ENCODE measurements at regions not wholly inside any gene's neighbourhood (a gene's known extent, or its start where the extent isn't known, plus 50 kb on each side); places are given as distances from the start of the nearest gene placed in this dataset.

- ChIA-PET POLR2A (no interaction called here), CTCF (no interaction called here)
- Mint-ChIP-seq H3K9me3 (ENCODE audit: unreplicated experiment) (peaks cover 8% of the 10 kb centered on the region), H3K4me3 (ENCODE audit: unreplicated experiment) (no peak overlapping the region), H3K27me3 (ENCODE audit: insufficient read depth, unreplicated experiment) (no peaks in the 10 kb centered on the region), H3K27ac (ENCODE audit: unreplicated experiment) (no peak overlapping the region), H3K36me3 (ENCODE audit: insufficient read depth, unreplicated experiment) (peaks cover 6% of the 10 kb centered on the region), H3K4me1 (ENCODE audit: low read depth, unreplicated experiment) (peaks cover 15% of the 10 kb centered on the region)
- H3K4me3 ChIP-seq (ENCODE audit: low read depth, low read length): no peak overlapping the region
- H3K4me1 ChIP-seq: peaks cover 11% of the 10 kb centered on the region
- TF ChIP-seq CTCF (IDR thresholded peaks at IDR 0.05; ENCODE audit: insufficient read depth in 1 of 2, low read depth in 1 of 2, low read length in 1 of 2, severe bottlenecking in 1 of 2, unreplicated experiment in 1 of 2): no peak
- no peaks in the 10 kb centered on the region; the same call in 1 of the 2 replicates for H3K9me3 ChIP-seq
- no TSS peak for BruUV-seq (replicated peaks)
- no peak for DNase-seq
- no peaks in the 10 kb centered on the region for H3K36me3 ChIP-seq (ENCODE audit: control insufficient read depth, insufficient read depth, low read length)
- no peaks in the 10 kb centered on the region for H3K27me3 ChIP-seq (replicated peaks; ENCODE audit: control insufficient read depth, insufficient read depth, low read length)
- intact Hi-C loops (cut with micrococcal nuclease; ENCODE audit: unreplicated experiment): no loop called here
These were observed 339.4 kb upstream of the SHH start for GRCh38 chr7:156151658-156152057.

GRCh38 chr7:156151078-156151477 is 338.8 kb upstream of the SHH start:
- Mint-ChIP-seq H3K9me3 (ENCODE audit: unreplicated experiment) (peaks cover 8% of the 10 kb centered on the region), H3K36me3 (ENCODE audit: insufficient read depth, unreplicated experiment) (peaks cover 8% of the 10 kb centered on the region), H3K4me1 (ENCODE audit: low read depth, unreplicated experiment) (peaks cover 16% of the 10 kb centered on the region), H3K27ac (ENCODE audit: unreplicated experiment) (no peak overlapping the region), H3K27me3 (ENCODE audit: insufficient read depth, unreplicated experiment) (no peaks in the 10 kb centered on the region), H3K4me3 (ENCODE audit: unreplicated experiment) (no peak overlapping the region)
- no peak for TF ChIP-seq CTCF (IDR thresholded peaks at IDR 0.05; ENCODE audit: insufficient read depth in 1 of 2, low read depth in 1 of 2, low read length in 1 of 2, severe bottlenecking in 1 of 2, unreplicated experiment in 1 of 2)
- intact Hi-C loops (cut with micrococcal nuclease; ENCODE audit: unreplicated experiment): no loop called here
- ChIA-PET CTCF (no interaction called here), POLR2A (no interaction called here)
- Histone ChIP-seq H3K9me3 (no peaks in the 10 kb centered on the region; the same call in 1 of the 2 replicates), H3K4me1 (peaks cover 13% of the 10 kb centered on the region), H3K36me3 (ENCODE audit: control insufficient read depth, insufficient read depth, low read length) (no peaks in the 10 kb centered on the region), H3K27me3 (replicated peaks; ENCODE audit: control insufficient read depth, insufficient read depth, low read length) (no peaks in the 10 kb centered on the region), H3K4me3 (ENCODE audit: low read depth, low read length) (no peak overlapping the region)
- no peak for DNase-seq
- no TSS peak for BruUV-seq (replicated peaks)

DNA sequence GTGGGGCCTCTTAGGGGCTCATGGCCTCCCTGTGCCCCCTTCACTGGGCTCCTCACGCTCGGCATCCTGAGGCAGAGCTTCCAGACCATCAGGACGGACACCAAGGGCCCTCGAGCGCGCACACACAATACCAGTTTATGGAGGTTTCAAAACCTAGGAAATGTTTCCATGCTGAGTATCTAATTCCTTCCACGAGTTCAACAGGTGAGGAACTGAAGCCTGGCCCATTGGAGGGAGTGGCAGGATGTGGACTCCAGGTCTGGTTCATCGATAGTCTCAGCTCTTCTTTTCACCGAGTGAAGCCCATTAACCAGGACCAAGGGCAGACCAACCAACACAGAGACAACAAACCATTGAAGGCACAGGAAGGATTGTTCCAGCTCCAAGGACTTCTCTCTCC is 336.7 kb upstream of the SHH start:
- peaks cover 8% of the 10 kb centered on the region for H3K9me3 Mint-ChIP-seq (ENCODE audit: unreplicated experiment)
- POLR2A ChIA-PET: no interaction called here
- CTCF ChIA-PET: no interaction called here
- no peaks in the 10 kb centered on the region for H3K27me3 ChIP-seq (replicated peaks; ENCODE audit: control insufficient read depth, insufficient read depth, low read length)
- DNase-seq: no peak
- no peak for TF ChIP-seq CTCF (IDR thresholded peaks at IDR 0.05; ENCODE audit: insufficient read depth in 1 of 2, low read depth in 1 of 2, low read length in 1 of 2, severe bottlenecking in 1 of 2, unreplicated experiment in 1 of 2)
- H3K4me1 ChIP-seq: peaks cover 13% of the 10 kb centered on the region
- no peak overlapping the region for H3K27ac Mint-ChIP-seq (ENCODE audit: unreplicated experiment)
- no peaks in the 10 kb centered on the region for H3K27me3 Mint-ChIP-seq (ENCODE audit: insufficient read depth, unreplicated experiment)
- H3K9me3 ChIP-seq: no peaks in the 10 kb centered on the region; the same call in 1 of the 2 replicates
- no peak overlapping the region for H3K4me3 ChIP-seq (ENCODE audit: low read depth, low read length)
- peaks cover 10% of the 10 kb centered on the region for H3K36me3 Mint-ChIP-seq (ENCODE audit: insufficient read depth, unreplicated experiment)
- no peak overlapping the region for H3K4me3 Mint-ChIP-seq (ENCODE audit: unreplicated experiment)
- no peaks in the 10 kb centered on the region for H3K36me3 ChIP-seq (ENCODE audit: control insufficient read depth, insufficient read depth, low read length)
- peaks cover 19% of the 10 kb centered on the region for H3K4me1 Mint-ChIP-seq (ENCODE audit: low read depth, unreplicated experiment)
- intact Hi-C loops (cut with micrococcal nuclease; ENCODE audit: unreplicated experiment): no loop called here
- no TSS peak for BruUV-seq (replicated peaks)
